HCT116 (cell line): ENCODE measurements at regions not wholly inside any gene's neighbourhood (a gene's known extent, or its start where the extent isn't known, plus 50 kb on each side); places are given as distances from the start of the nearest gene placed in this dataset.

ENCODE experiments used
- ATAC-seq: fragments of 200-7000 bp; cut with Tn5 transposase; 2 replicates; pipeline ENCODE4 v1.9.1; 2020; ENCODE audit warnings: mild to moderate bottlenecking, moderate library complexity
- BruUV-seq: library from RNA; stranded (reverse); fragments of 400-500 nt; replicated peaks from 2 replicates; lab custom pipeline; 2021; lab: Mats Ljungman, UMichigan
- CTCF ChIA-PET: fragments of 300-600 bp; sonication (Branson Sonifier 250); formaldehyde crosslinking; loops from one replicate; lab custom pipeline; 2021; ENCODE audit warnings: antibody characterized with exemption; lab: Charles Lee
- POLR2A ChIA-PET: fragments of 300-600, 350-600 bp; sonication (Branson Sonifier 250); formaldehyde crosslinking; loops from one replicate; lab custom pipeline; 2021; ENCODE audit warnings: antibody characterized with exemption; lab: Charles Lee
- RAD21 ChIA-PET, 2 experiments: fragments of 300-600 bp; sonication (Branson Sonifier 250); formaldehyde crosslinking; loops; one replicate each; lab custom pipeline; 2023; ENCODE audit warnings: low total read pairs in 2 of 2; ENCODE audit not compliant: uncharacterized antibody in 2 of 2, unreplicated experiment in 2 of 2, low non-redundant PET in 1 of 2; lab: Charles Lee
- DNase-seq: peaks from one replicate; pipeline ENCODE4 v3.0.0-alpha.2; 2010; ENCODE audit warnings: low read depth, low spot score
- H2AFZ ChIP-seq: fragments of 200-600 bp; shearing (Covaris generic), sonication (generic); 2 replicates; pipeline ENCODE4 v1.6.1; 2017; ENCODE audit warnings: low read depth, mixed run types, mixed read lengths, antibody characterized with exemption, low read length; ENCODE audit not compliant: poor library complexity, severe bottlenecking
- H3K27ac ChIP-seq: 2 replicates; pipeline ENCODE4 v1.5.1; 2012; ENCODE audit warnings: low read depth, low read length
- H3K27me3 ChIP-seq: fragments of 200-600 bp; sonication (generic); 2 replicates; pipeline ENCODE4 v1.6.1; 2016; ENCODE audit warnings: mixed run types, low read length, mixed read lengths; ENCODE audit not compliant: insufficient read depth
- H3K36me3 ChIP-seq, 2 experiments: fragments of 200-500 bp in 1 of 2; fragments of 200-600 bp in 1 of 2; sonication (Bioruptor generic) in 1 of 2; sonication (generic) in 1 of 2; 2 replicates each; pipeline versions ENCODE4 v1.5.1 to v1.6.1; 2014 to 2016; ENCODE audit warnings: low read length in 2 of 2, inconsistent platforms in 1 of 2, mixed read lengths in 1 of 2, mixed run types in 1 of 2; ENCODE audit not compliant: insufficient read depth in 2 of 2, control insufficient read depth in 1 of 2
- H3K4me1 ChIP-seq, 2 experiments: fragments of 200-600 bp in 1 of 2; sonication (generic) in 1 of 2; 2 replicates each; pipeline versions ENCODE4 v1.5.1 to v1.6.1; 2012 to 2017; ENCODE audit warnings: low read length in 2 of 2, inconsistent platforms in 1 of 2, mild to moderate bottlenecking in 1 of 2, mixed read lengths in 1 of 2, mixed run types in 1 of 2, moderate library complexity in 1 of 2; ENCODE audit not compliant: insufficient read depth in 2 of 2, control insufficient read depth in 1 of 2
- H3K4me2 ChIP-seq: fragments of 200-600 bp; sonication (generic); 2 replicates; pipeline ENCODE4 v1.6.1; 2017; ENCODE audit warnings: mixed run types, low read length, mixed read lengths
- H3K4me3 ChIP-seq, 2 experiments: fragments of 200-600 bp in 1 of 2; sonication (generic) in 1 of 2; replicated peaks in 1 of 2; 2 replicates each; pipeline ENCODE4 v1.5.1; 2011 to 2016; ENCODE audit warnings: low read length in 2 of 2, control low read depth in 1 of 2, low read depth in 1 of 2, mild to moderate bottlenecking in 1 of 2, mixed read lengths in 1 of 2, mixed run types in 1 of 2
- H3K79me2 ChIP-seq: fragments of 200-600 bp; sonication (generic); 2 replicates; pipeline ENCODE4 v1.6.1; 2017; ENCODE audit warnings: mild to moderate bottlenecking, mixed run types, low read length, moderate library complexity, mixed read lengths; ENCODE audit not compliant: insufficient read depth
- H3K9ac ChIP-seq: fragments of 200-600 bp; sonication (generic); 2 replicates; pipeline ENCODE4 v1.6.1; 2016; ENCODE audit warnings: low read length, mixed read lengths
- H3K9me2 ChIP-seq: fragments of 200-600 bp; sonication (generic), shearing (Covaris generic); 2 replicates; pipeline ENCODE4 v1.6.1; 2017; ENCODE audit warnings: mixed run types, mild to moderate bottlenecking, moderate library complexity; ENCODE audit not compliant: insufficient read depth
- H3K9me3 ChIP-seq, 2 experiments: fragments of 200-500 bp in 1 of 2; fragments of 200-600 bp in 1 of 2; sonication (Bioruptor generic) in 1 of 2; sonication (generic) in 1 of 2; 2 replicates each; pipeline ENCODE4 v1.6.1; 2014 to 2017; ENCODE audit warnings: low read length in 2 of 2, mixed read lengths in 2 of 2, inconsistent platforms in 1 of 2, low read depth in 1 of 2, mild to moderate bottlenecking in 1 of 2, mixed run types in 1 of 2, moderate library complexity in 1 of 2; ENCODE audit not compliant: control insufficient read depth in 1 of 2, insufficient read depth in 1 of 2
- H4K20me1 ChIP-seq: fragments of 200-600 bp; sonication (generic), shearing (Covaris generic); 2 replicates; pipeline ENCODE4 v1.6.1; 2017; ENCODE audit warnings: mixed run types, mild to moderate bottlenecking, moderate library complexity; ENCODE audit not compliant: insufficient read depth
- ATF3 ChIP-seq: IDR thresholded peaks from 2 replicates; pipeline ENCODE4 v1.6.1; 2012
- CBX3 ChIP-seq: IDR thresholded peaks from 2 replicates; pipeline ENCODE4 v1.6.1; 2012; ENCODE audit warnings: low read depth
- CTCF ChIP-seq, 3 experiments: fragments of 200-600 bp in 1 of 3; sonication (generic) in 1 of 3; IDR thresholded peaks in 2 of 3; conservative IDR thresholded peaks in 1 of 3; 2 replicates each; pipeline ENCODE4 v1.5.1; 2012 to 2017; ENCODE audit warnings: low read depth in 2 of 3, low read length in 2 of 3, antibody characterized with exemption in 1 of 3, borderline replicate concordance in 1 of 3, control low read depth in 1 of 3, mild to moderate bottlenecking in 1 of 3, mixed read lengths in 1 of 3, mixed run types in 1 of 3, moderate library complexity in 1 of 3; ENCODE audit not compliant: insufficient read depth in 1 of 3
- ELF1 ChIP-seq: IDR thresholded peaks from 2 replicates; pipeline ENCODE4 v1.6.1; 2012; ENCODE audit warnings: low read depth, borderline replicate concordance
- EZH2 ChIP-seq: fragments of 200-600 bp; sonication (generic); IDR thresholded peaks from 2 replicates; pipeline ENCODE4 v1.6.1; 2017; ENCODE audit warnings: antibody characterized with exemption, mixed run types
- EZH2phosphoT487 ChIP-seq: fragments of 200-600 bp; IDR thresholded peaks from 2 replicates; pipeline ENCODE4 v1.6.1; 2018; ENCODE audit warnings: antibody characterized with exemption, borderline replicate concordance
- FOSL1 ChIP-seq: IDR thresholded peaks from 2 replicates; pipeline ENCODE4 v1.6.1; 2012; ENCODE audit warnings: low read depth
- JUND ChIP-seq: IDR thresholded peaks from 2 replicates; pipeline ENCODE4 v1.6.1; 2012
- POLR2A ChIP-seq: IDR thresholded peaks from 2 replicates; pipeline ENCODE4 v1.7.0; 2011; ENCODE audit warnings: borderline replicate concordance; ENCODE audit not compliant: insufficient read depth, insufficient read length; ENCODE audit errors: extremely low read depth
- POLR2AphosphoS5 ChIP-seq: IDR thresholded peaks from 2 replicates; pipeline ENCODE4 v1.6.1; 2011; ENCODE audit warnings: mild to moderate bottlenecking, low read depth, low read length, moderate library complexity
- REST ChIP-seq: IDR thresholded peaks from 2 replicates; pipeline ENCODE4 v1.6.1; 2012; ENCODE audit warnings: low read depth
- SIN3A ChIP-seq: IDR thresholded peaks from 2 replicates; pipeline ENCODE4 v1.6.1; 2012; ENCODE audit warnings: low read depth
- SP1 ChIP-seq: IDR thresholded peaks from 2 replicates; pipeline ENCODE4 v1.6.1; 2012; ENCODE audit warnings: low read depth
- SRF ChIP-seq: IDR thresholded peaks from 2 replicates; pipeline ENCODE4 v1.6.1; 2012; ENCODE audit warnings: low read depth
- TCF7L2 ChIP-seq: IDR thresholded peaks from 2 replicates; pipeline ENCODE4 v1.7.0; 2011; ENCODE audit warnings: borderline replicate concordance, inconsistent platforms; ENCODE audit not compliant: insufficient read depth, insufficient read length; ENCODE audit errors: extremely low read depth
- YY1 ChIP-seq: IDR thresholded peaks from 2 replicates; pipeline ENCODE4 v1.6.1; 2011; ENCODE audit warnings: low read length, low read depth, moderate library complexity, mild to moderate bottlenecking; ENCODE audit not compliant: insufficient replicate concordance; ENCODE audit errors: extremely low read depth
- ZBTB33 ChIP-seq: IDR thresholded peaks from 2 replicates; pipeline ENCODE4 v1.6.1; 2011; ENCODE audit warnings: mild to moderate bottlenecking, low read length, moderate library complexity; ENCODE audit not compliant: insufficient replicate concordance; ENCODE audit errors: extremely low read depth
- intact Hi-C: fragments of 100-400 bp; cut with micrococcal nuclease; formaldehyde crosslinking; loops from 2 replicates; pipeline ENCODE4 v1.10.0; 2022

- Histone ChIP-seq H3K27me3 (no peaks in the 10 kb centered on the region; the same call in 1 of the 2 replicates), H3K9ac (no peak overlapping the region), H3K4me1 (no peaks in the 10 kb centered on the region), H3K9me3 (no peaks in the 10 kb centered on the region), H4K20me1 (no peaks in the 10 kb centered on the region), H3K27ac (no peak overlapping the region), H3K79me2 (no peaks in the 10 kb centered on the region), H3K9me2 (no peaks in the 10 kb centered on the region), H3K4me2 (no peak overlapping the region), H3K4me3 (no peak overlapping the region), H2AFZ (no peak overlapping the region), H3K36me3 (no peaks in the 10 kb centered on the region)
- no TSS peak for BruUV-seq
- ATAC-seq, result no peak
- no peak for DNase-seq
- intact Hi-C loops, result no loop called here
- POLR2A ChIA-PET, result no interaction called here
- RAD21 ChIA-PET, result no interaction called here
- CTCF ChIA-PET, result no interaction called here
- no peak for TF ChIP-seq EZH2phosphoT487
- no peak for TF ChIP-seq POLR2A
- no peak for TF ChIP-seq SP1
- no peak for TF ChIP-seq JUND
- TF ChIP-seq FOSL1, result no peak
- TF ChIP-seq YY1, result no peak
- no peak for TF ChIP-seq CBX3
- no peak for TF ChIP-seq TCF7L2
- no peak for TF ChIP-seq ATF3
- TF ChIP-seq EZH2, result no peak
- TF ChIP-seq ELF1, result no peak
- TF ChIP-seq ZBTB33, result no peak
- TF ChIP-seq POLR2AphosphoS5, result no peak
- TF ChIP-seq SRF, result no peak
- TF ChIP-seq REST, result no peak
- no peak for TF ChIP-seq CTCF (IDR thresholded peaks at IDR 0.05 in 2 of 3, conservative IDR thresholded peaks at IDR 0.05 in 1 of 3; ENCODE audit: borderline replicate concordance in 1 of 3, insufficient read depth in 1 of 3, low read depth in 2 of 3, low read length in 2 of 3)
- TF ChIP-seq SIN3A, result no peak
Measured at GRCh38 chr10:33387720-33388119, 53.3 kb upstream of the NRP1 start.
